ENCODE measurements at regions not wholly inside any gene's neighbourhood (a gene's known extent, or its start where the extent isn't known, plus 50 kb on each side); places are given as distances from the start of the nearest gene placed in this dataset.

GRCh38 chr4:181213551-181213950 lies 1029.7 kb upstream of the TENM3 start:
- ATAC-seq (peak in 1 of 2 donors; percentile 61), DNase-seq (no peak)
- intact Hi-C loops (cut with DNase I), result no loop called here

GRCh38 chr4:181216501-181216900 lies 1026.7 kb upstream of the TENM3 start:
- intact Hi-C loops (cut with DNase I), result no loop called here
- no peak for ATAC-seq
- no peak for DNase-seq

- ATAC-seq (no peak), DNase-seq (no peak)
- intact Hi-C loops (cut with DNase I), result no loop called here
Observed at GRCh38 chr4:181219783-181220416, 1023.3 kb upstream of the TENM3 start.

- no peak for ATAC-seq
- intact Hi-C loops (cut with DNase I), result no loop called here
- no peak for DNase-seq
Observed at GRCh38 chr4:181224852-181225251, 1018.4 kb upstream of the TENM3 start.

GRCh38 chr4:181225616-181226261 lies 1017.5 kb upstream of the TENM3 start:
- DNase-seq (no peak), ATAC-seq (no peak)
- intact Hi-C loops (cut with DNase I), result no loop called here

- DNase-seq, result no peak
- no peak for ATAC-seq
- intact Hi-C loops (cut with DNase I), result no loop called here
Observed at GRCh38 chr4:181234951-181235680, 1008.1 kb upstream of the TENM3 start.

GRCh38 chr4:181245326-181245725 lies 997.9 kb upstream of the TENM3 start:
- intact Hi-C loops (cut with DNase I), result no loop called here
- no peak for ATAC-seq
- DNase-seq, result no peak

GRCh38 chr4:181249031-181249430 lies 994.2 kb upstream of the TENM3 start:
- intact Hi-C loops (cut with DNase I), result no loop called here
- no peak for DNase-seq
- ATAC-seq, result no peak

- intact Hi-C loops (cut with DNase I), result no loop called here
Observed at GRCh38 chr4:181254771-181255170, 988.4 kb upstream of the TENM3 start.

GRCh38 chr4:181258569-181258968 lies 984.6 kb upstream of the TENM3 start:
- intact Hi-C loops (cut with DNase I), result no loop called here
- ATAC-seq (no peak), DNase-seq (no peak)

More at GRCh38 chr4:181254771-181255170, 988.4 kb upstream of the TENM3 start:
- DNase-seq, result no peak
- no peak for ATAC-seq

- intact Hi-C loops (cut with DNase I), result no loop called here
- ATAC-seq, result no peak
Observed at GRCh38 chr4:181259081-181259709, 984.0 kb upstream of the TENM3 start.

GRCh38 chr4:181261279-181261678 lies 981.9 kb upstream of the TENM3 start:
- ATAC-seq (no peak), DNase-seq (no peak)
- intact Hi-C loops (cut with DNase I), result no loop called here

More at GRCh38 chr4:181259081-181259709, 984.0 kb upstream of the TENM3 start:
- no peak for DNase-seq

GRCh38 chr4:181264893-181265292 lies 978.3 kb upstream of the TENM3 start:
- no peak for DNase-seq
- no peak for ATAC-seq
- intact Hi-C loops (cut with DNase I), result no loop called here

GRCh38 chr4:181265370-181265769 lies 977.8 kb upstream of the TENM3 start:
- ATAC-seq, result no peak
- intact Hi-C loops (cut with DNase I), result no loop called here

GRCh38 chr4:181271116-181271640 lies 972.0 kb upstream of the TENM3 start:
- no peak for DNase-seq
- intact Hi-C loops (cut with DNase I), result no loop called here
- ATAC-seq, result no peak

More at GRCh38 chr4:181265370-181265769, 977.8 kb upstream of the TENM3 start:
- DNase-seq, result no peak

- intact Hi-C loops (cut with DNase I), result no loop called here
- DNase-seq, result no peak
- ATAC-seq, result peak in 1 of 2 donors; percentile 76
Observed at GRCh38 chr4:181272422-181272821, 970.8 kb upstream of the TENM3 start.

- ATAC-seq (no peak), DNase-seq (no peak)
- intact Hi-C loops (cut with DNase I), result no loop called here
Observed at GRCh38 chr4:181278941-181279340, 964.3 kb upstream of the TENM3 start.

- no peak for ATAC-seq
- intact Hi-C loops (cut with DNase I), result no loop called here
- no peak for DNase-seq
Observed at GRCh38 chr4:181281451-181281850, 961.8 kb upstream of the TENM3 start.

- ATAC-seq, result peak in 1 of 2 donors; percentile 38
- intact Hi-C loops (cut with DNase I), result no loop called here
- no peak for DNase-seq
Observed at GRCh38 chr4:181289198-181289597, 954.0 kb upstream of the TENM3 start.

GRCh38 chr4:181291615-181292014 lies 951.6 kb upstream of the TENM3 start:
- ATAC-seq (no peak), DNase-seq (no peak)
- intact Hi-C loops (cut with DNase I), result no loop called here
